CD4-positive, alpha-beta T cell treated with Interleukin-10 for 1 hour (primary cell): ENCODE measurements at regions not wholly inside any gene's neighbourhood (a gene's known extent, or its start where the extent isn't known, plus 50 kb on each side); places are given as distances from the start of the nearest gene placed in this dataset.
"Not testable (repeated sequence)": the region's sequence is repeated elsewhere in the genome, so short reads cannot be mapped to it uniquely, and the experiment has no call there.

Source experiments
- DNase-seq: peaks from one replicate; pipeline ENCODE4 v3.0.0-alpha.2; 2020

DNA sequence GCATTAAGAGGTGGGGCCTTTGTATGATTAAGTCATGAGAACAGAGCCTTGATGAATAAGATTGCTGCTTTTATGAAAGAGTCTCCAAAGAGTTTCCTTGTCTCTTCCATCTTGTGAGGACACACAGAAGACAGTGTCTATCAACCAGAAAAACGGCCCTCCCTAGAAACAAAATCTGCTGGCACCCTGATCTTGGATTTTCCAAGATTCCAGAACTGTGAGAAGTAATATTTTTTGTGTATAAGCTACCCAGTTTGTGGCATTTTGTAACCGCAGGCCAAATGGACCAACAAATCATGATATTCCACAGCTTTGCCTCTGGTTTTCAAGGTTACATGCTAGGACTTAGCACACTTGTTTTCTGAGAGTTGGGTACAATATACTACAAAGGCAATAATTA is 687.8 kb downstream of the TDRD15 start:
- DNase-seq = no peak

DNA sequence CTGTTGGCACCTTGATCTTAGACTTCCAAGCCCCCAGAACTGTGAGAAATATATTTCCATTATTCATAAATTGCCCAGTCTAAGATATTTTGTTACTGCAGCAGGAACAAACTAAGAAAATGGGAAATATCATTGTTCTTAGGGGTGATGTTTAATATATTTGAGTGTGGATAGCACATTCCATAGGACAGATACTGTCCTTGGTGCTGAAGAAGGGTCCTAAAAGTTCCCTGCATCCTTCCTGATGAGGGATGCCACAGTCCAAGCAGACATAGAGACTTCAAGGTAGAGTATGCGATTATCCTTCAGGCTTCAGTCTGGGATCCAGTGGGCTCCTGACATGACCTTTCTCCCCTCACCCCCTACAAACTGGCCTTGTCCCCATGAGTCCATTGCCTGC is 689.0 kb downstream of the TDRD15 start:
- DNase-seq = no peak

DNA sequence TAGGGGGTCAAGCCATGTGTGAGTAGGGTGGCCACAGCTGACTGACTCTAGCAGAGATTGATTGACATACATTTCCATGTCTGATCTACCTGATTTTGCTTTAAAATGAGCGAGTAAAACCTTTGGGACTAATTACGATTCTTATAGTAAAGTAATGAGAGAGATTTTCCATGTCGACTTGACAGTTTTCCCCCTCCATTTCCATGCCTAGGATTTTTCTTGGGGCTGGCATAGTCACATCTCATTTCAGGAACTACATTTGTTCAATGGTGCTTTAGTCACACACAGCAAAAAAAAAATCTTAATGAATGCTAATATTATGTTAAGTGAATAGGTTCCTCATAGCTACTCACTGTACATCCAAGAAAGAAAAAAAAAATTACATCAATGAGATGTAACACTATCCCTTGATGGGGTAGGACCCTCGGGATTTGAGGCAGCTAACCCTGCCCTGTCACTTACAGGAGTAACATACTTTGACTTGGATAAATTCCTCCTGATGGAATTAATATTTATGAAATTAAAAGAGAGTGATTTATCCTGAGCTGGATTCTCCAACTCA is 690.9 kb downstream of the TDRD15 start:
- no peak for DNase-seq

DNA sequence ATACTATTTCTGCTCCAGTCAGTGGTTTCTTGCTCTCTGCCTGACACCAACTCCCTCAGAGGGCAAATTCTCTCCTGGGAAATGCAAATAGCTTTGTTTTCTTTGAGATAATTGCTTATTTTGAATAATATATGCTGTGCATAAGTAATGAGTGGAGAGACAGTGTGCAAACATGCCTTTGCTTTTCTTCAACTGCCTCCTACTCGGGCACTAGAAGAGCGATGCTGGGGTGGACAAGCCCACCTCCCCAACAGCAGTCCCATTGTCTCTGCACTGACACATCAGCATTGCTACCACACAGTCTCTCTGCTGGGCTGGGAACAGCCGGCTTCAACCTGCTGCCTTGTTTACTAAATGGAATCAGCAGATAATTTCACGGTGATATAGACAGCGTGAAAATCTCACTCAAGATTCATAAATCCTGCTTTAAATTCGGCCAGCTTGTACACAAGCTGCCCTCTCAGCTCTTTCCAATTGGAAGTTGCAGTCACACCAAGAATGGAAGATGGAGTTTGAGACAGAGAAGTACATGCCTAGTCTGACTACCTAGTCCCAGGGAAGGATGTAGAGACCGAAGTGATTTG is 694.5 kb downstream of the TDRD15 start:
- DNase-seq = no peak

DNA sequence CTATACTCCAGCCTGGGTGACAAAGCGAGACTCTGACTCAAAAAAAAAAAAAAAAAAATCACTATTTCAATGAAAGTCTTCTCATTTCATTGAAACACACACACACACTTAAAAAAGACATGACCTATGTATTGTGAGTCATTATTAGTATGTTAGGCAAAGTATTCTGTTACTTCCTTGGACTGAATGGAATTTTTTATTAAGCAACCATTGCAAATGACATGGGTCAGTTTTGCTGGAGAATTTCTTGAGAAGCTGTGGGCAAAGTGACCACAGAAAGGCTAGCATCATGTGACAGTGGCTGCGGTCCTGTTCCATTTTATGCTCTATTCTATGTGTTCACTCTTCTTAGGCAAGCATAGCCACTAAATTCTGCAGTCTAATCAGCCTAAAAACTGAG is 695.7 kb downstream of the TDRD15 start:
- DNase-seq = no peak

- DNase-seq = no peak
Observed at GRCh38 chr2:21820271-21820670, 696.5 kb downstream of the TDRD15 start.

DNA sequence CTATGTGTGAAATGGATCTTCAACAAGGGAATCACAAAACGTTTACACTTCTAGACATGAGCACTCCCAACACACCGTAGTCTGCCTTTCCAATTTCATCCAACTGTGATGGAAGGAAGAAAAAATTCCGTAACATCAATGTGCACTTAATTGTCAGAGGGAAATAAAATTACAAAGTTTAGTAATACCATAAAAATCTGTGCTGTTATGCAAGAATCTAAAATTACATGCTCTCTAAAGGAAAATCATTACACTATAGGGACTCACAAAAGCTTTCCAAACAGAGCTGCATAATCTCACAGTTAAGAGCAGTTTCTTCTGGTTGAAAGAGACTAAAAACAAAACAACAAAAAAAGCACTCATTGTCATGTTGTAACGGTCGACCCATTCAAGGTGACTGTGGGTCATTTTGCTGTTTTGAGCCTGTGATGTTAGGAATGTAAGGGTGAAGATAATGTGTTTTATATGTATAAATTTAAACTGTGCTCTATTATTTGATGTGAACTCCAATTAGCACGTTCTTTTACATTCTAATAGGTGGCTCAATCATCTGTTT is 698.0 kb downstream of the TDRD15 start:
- no peak for DNase-seq

- no peak for DNase-seq
Observed at GRCh38 chr2:21822505-21822904, 698.7 kb downstream of the TDRD15 start.

- no peak for DNase-seq
Observed at GRCh38 chr2:21833767-21834166, 710.0 kb downstream of the TDRD15 start.

DNA sequence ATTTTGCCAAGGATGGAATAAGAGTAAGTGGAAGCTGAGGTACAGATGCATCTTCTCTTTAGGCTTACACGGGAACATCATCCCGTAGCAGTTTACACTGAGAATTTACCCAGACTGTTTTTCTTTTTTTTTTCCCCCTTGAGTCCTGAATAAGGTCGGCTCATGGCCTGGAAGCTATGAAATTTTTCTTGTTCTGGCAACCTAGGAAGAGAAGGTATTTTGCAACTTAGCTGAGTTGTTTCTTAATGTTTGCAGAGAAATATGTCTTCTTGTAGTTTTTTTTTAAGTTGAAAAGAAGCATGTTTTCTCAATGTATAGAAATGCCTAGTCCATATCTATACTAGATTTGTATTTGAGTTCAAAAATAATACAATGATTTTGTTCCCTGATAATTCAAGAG is 712.5 kb downstream of the TDRD15 start:
- DNase-seq = no peak

GRCh38 chr2:21836719-21837118 is 713.0 kb downstream of the TDRD15 start:
- no peak for DNase-seq

DNA sequence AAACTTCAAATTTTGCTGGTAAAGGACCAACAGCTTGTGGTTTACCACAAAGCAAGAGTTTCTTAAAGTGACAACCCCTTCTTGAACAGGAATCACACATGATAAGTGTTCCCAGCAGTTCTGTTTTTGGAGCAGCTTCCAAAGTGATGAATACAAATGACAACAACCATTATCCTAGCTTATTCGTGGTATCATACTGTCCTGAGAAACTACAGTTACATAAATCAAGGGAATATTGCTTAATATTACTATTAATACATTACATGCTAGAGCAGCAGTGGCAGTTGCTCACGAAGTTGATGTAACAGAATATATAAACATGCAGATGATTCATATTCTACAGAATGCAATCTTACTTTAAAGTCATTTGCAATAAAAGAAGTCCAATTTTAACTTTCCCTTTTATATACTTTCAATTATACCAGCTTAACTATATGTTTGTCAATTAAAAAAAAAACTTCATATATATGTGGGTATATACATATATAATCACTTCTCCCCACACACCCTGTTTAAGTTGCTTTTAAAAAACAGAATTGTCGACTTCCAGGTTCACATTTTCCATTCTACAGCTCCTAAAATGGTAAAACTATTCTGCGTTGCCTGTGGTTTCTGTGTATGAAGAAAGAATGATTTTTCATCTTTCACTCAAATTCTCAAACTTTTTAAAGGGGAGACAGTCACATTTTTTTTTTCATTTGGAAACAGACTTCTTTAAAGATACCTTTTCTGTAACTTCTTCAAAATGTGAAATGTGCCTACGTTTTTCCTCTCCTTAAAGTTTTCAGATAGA is 713.6 kb downstream of the TDRD15 start:
- no peak for DNase-seq

DNA sequence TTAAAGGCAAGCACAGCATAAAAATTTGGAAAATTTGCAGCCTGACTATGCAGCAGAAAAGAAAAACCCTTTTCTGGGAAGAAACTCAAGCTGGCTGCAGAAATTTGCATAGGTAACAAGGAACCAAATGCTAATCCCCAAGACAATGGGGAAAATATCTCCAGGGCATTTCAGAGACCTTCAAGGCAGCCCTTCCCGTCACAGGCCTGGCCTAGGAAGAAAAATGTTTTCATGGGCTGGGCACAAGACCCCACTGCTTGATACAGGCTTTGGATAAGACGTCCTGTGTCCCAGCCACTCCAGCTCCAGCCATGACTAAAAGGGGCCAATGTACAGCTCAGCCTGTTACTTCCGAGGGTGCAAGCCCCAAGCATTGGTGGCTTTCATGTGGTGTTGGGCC is 717.6 kb downstream of the TDRD15 start:
- DNase-seq = no peak

DNA sequence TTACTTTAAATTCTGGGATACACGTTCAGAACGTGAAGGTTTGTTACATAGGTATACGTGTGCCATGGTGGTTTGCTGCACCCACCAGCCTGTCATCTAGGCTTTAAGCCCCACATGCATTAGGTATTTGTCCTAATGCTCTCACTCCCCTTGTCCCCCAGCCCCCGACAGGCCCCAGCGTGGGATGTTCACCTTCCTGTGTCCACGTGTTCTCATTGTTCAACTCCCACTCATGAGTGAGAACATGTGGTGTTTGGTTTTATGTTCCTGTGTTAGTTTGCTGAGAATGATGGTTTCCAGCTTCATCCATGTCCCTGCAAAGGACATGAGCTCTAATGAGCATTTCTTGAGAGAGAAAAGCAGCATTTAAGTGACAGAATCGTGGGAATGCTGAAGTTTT is 726.6 kb downstream of the TDRD15 start:
- not testable (repeated sequence) for DNase-seq

GRCh38 chr2:21854938-21855337 is 731.2 kb downstream of the TDRD15 start:
- no peak for DNase-seq

GRCh38 chr2:21856708-21857107 is 732.9 kb downstream of the TDRD15 start:
- DNase-seq = no peak

- no peak for DNase-seq
Observed at GRCh38 chr2:21860907-21861306, 737.1 kb downstream of the TDRD15 start.

DNA sequence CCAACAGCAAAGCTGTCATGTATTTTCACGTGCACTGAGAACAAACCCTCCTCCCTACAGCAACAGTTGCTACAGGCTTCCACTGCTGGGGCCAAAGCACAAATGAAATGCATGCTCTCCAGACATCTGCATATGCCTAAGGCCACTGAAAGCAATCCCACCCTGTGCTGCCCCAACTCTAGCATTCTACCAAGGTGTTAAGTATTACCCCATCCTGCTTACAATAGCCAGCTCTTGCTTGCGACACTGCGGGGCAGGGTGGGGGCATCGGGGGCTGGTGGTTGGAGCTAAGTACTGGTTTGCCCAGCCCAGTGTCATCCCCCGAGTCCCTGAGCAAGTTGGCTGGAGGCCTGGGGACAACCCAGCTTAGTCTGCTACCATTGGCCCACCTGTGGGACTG is 742.5 kb downstream of the TDRD15 start:
- no peak for DNase-seq

- DNase-seq = no peak
Observed at GRCh38 chr2:21887881-21888280, 764.1 kb downstream of the TDRD15 start.

GRCh38 chr2:21890041-21890440 is 766.3 kb downstream of the TDRD15 start:
- no peak for DNase-seq

DNA sequence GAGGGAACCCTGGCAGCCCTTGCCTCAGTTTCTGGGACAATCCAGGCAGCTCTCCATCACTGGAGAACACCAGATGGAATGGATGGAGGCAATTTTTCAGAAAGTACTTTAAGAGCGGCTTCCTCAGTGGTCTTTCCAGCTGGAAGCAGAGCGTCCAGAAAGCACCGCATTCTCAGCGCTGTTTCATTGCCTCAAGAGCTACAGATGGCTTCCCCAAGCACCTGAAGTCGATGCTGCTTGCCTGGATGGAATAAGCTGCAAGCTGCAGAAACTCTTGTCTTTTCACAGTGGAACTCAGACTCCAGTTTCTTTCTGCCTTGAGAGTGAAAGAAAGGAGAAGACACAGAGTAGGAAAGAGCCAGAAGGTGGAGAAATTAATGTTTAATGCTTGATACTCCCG is 766.9 kb downstream of the TDRD15 start:
- no peak for DNase-seq

GRCh38 chr2:21891191-21891590 is 767.4 kb downstream of the TDRD15 start:
- no peak for DNase-seq

DNA sequence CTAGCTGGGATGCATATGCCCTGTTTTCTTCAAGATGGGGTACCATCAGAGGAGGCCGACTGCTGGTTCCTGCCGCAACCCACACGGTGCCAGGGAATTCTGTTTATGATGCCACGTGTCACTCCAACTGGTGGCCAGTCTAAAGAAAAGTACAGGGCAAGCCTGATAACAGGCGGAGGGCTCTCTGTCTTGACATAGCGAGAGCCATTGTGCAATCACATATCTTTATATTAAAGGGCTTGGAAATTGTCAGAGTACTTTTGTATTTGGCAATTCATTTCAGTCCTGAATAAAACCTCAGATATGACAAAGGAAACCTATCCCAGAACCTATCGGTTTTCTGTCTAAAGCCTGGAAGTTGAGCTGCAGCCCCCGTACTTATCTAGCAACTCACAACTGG is 768.4 kb downstream of the TDRD15 start:
- DNase-seq = no peak

DNA sequence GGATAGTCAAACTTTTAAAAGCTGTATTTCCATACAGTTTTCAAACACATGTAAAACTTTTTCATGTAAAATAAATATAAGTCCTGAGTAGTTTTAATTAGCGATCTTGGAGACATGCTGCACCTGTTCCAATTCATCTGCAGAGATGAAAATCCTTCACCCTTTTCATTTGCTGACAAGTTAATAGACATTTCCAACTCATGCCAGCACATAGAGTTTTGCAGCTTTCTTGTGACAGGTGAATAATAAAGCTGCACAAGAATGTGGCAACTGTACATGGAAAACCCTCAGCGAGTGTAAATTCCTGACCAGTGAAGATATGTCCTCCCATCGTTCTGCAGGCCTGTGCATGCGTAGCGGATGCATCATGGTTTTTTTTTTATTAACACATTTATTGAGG is 771.4 kb downstream of the TDRD15 start:
- no peak for DNase-seq
